Activated T-cell treated with anti-CD3 and anti-CD28 coated beads, Interleukin-2, amount 50 U/mL, for 72 hours (primary cell): ENCODE measurements at regions not wholly inside any gene's neighbourhood (a gene's known extent, or its start where the extent isn't known, plus 50 kb on each side); places are given as distances from the start of the nearest gene placed in this dataset.

ENCODE experiments used
- ATAC-seq, 2 donors: fragments of 150-1000 bp; cut with Tn5 transposase; replicated peaks in 1 of 2; 2 replicates each; pipeline ENCODE4 v1.10.0; 2021; ENCODE audit warnings: moderate library complexity in 2 of 2, mild to moderate bottlenecking in 1 of 2
- DNase-seq, 2 donors: peaks; one replicate each; pipeline ENCODE4 v3.0.0; 2021 to 2022; ENCODE audit warnings: mixed read lengths in 1 of 2
- H3K27ac Mint-ChIP-seq: one replicate; pipeline ENCODE4 v1.8.0; 2022; ENCODE audit warnings: mild to moderate bottlenecking, moderate library complexity, mixed read lengths
- H3K27me3 Mint-ChIP-seq: one replicate; pipeline ENCODE4 v1.8.0; 2022; ENCODE audit warnings: low read depth, mixed read lengths
- H3K36me3 Mint-ChIP-seq, 2 donors: one replicate each; pipeline ENCODE4 v1.8.0; 2022; ENCODE audit warnings: mixed read lengths in 2 of 2, mild to moderate bottlenecking in 1 of 2; ENCODE audit not compliant: insufficient read depth in 2 of 2
- H3K4me1 Mint-ChIP-seq: one replicate; pipeline ENCODE4 v1.8.0; 2022; ENCODE audit warnings: low read depth, mixed read lengths
- H3K4me3 Mint-ChIP-seq, 2 donors: one replicate each; pipeline ENCODE4 v1.8.0; 2022; ENCODE audit warnings: mild to moderate bottlenecking in 2 of 2, mixed read lengths in 2 of 2, moderate library complexity in 2 of 2
- H3K9me3 Mint-ChIP-seq, 2 donors: one replicate each; pipeline ENCODE4 v1.8.0; 2022; ENCODE audit warnings: mixed read lengths in 2 of 2

DNA sequence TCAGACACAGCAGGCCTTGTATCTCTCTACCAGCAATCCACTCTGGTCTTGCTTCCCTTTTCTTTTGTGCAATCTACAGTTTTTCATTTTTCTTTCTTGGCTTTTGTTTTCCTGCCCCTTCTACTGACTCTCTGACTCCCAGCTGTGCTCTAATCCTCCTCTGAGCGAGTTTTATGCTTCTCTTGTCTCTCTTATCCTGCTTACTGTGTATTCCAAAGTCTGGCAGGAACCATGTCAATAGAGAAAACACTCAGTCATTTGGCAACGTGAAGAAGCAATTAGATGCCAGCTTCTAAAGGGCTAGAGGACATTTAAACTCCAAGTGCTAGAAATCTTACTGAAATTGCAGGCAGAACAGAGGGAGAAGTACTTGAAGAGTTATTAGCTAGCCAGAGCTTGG is 984.6 kb upstream of the TENM3 start:
- ATAC-seq = no peak
- no peaks in the 10 kb centered on the region for H3K4me1 Mint-ChIP-seq
- H3K36me3 Mint-ChIP-seq = no peaks in the 10 kb centered on the region
- peaks cover 0 to 1% of the 10 kb centered on the region in 2 donors for H3K9me3 Mint-ChIP-seq
- H3K4me3 Mint-ChIP-seq = no peak overlapping the region
- H3K27me3 Mint-ChIP-seq = no peaks in the 10 kb centered on the region
- no peak overlapping the region for H3K27ac Mint-ChIP-seq
- no peak for DNase-seq

DNA sequence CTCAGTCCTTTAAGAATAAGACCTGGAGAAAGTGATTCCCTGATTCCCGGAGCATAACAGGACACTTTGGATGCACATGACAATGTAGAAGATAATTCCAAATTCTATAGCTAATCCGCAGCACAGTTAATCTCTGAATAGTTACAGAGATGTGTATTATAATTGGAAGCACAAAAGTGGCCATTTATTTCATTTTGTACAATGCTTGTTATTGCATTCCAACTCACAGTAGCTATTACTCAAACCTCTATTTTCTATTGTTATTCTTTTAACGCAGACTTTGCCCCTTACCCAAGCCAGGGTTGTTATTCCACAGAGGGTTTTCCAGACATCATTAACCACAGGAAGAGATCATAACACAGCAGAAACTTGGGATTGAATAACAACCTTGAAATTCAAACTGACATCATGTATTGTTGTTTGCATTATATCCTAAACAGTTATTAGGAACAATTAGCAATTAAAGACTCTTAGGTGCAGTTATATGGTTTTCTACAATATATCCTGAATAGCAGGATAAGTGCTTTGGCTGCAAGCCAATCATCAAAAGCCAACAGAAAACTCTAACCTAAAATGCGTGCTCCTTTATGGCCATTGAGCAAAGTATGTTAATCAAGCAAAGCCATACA is 984.0 kb upstream of the TENM3 start:
- ATAC-seq (no peak), DNase-seq (no peak)
- Mint-ChIP-seq H3K27me3 (no peaks in the 10 kb centered on the region), H3K9me3 (peaks cover 0 to 1% of the 10 kb centered on the region in 2 donors), H3K4me3 (no peak overlapping the region), H3K27ac (no peak overlapping the region), H3K4me1 (no peaks in the 10 kb centered on the region), H3K36me3 (no peaks in the 10 kb centered on the region)

DNA sequence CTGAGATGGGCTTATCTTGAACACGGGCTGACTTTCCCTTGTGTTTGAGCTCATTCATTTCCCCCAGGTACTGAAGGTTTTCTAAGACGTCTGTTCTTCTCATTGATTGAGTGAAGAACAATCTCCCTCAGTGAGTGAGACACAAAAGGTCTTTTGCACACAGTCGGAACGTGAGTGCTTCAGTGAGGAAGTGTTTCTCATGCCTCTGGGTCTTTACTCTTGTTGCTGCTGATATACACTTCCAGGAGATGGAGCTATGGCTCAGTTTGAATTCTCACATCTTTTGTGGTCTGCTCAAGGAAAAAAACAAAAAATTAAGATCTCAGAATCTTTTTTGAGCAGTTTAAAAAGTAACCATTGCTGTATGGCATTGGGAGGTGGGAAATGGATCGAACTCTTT is 981.9 kb upstream of the TENM3 start:
- ATAC-seq = no peak
- DNase-seq = no peak
- H3K27me3 Mint-ChIP-seq = no peaks in the 10 kb centered on the region
- no peaks in the 10 kb centered on the region for H3K4me1 Mint-ChIP-seq
- no peak overlapping the region for H3K27ac Mint-ChIP-seq
- H3K36me3 Mint-ChIP-seq = no peaks in the 10 kb centered on the region
- no peak overlapping the region for H3K4me3 Mint-ChIP-seq
- H3K9me3 Mint-ChIP-seq = peaks cover 1% of the 10 kb centered on the region in 2 donors

DNA sequence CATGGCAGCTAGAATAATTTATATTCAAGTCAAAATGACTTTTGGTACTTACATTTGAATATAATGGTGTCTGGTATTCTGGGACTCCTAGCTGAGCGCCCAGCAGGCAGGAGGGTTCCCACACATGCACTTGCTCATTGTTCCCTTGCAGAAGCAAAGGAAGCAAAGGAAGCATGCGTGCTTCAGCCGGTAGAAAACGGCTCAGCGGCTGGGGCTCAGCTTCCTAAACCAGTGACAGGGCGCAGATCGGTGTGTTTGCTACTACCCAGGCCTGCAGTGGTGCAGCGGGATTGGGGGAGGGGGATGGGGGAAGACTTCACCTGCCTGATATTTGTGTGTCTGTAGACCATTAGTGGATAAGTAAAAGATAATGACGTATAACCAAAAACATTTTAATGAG is 978.3 kb upstream of the TENM3 start:
- no peak for ATAC-seq
- DNase-seq = no peak
- peaks cover 0 to 4% of the 10 kb centered on the region in 2 donors for H3K9me3 Mint-ChIP-seq
- H3K36me3 Mint-ChIP-seq = no peaks in the 10 kb centered on the region
- no peak overlapping the region for H3K4me3 Mint-ChIP-seq
- H3K4me1 Mint-ChIP-seq = no peaks in the 10 kb centered on the region
- no peaks in the 10 kb centered on the region for H3K27me3 Mint-ChIP-seq
- no peak overlapping the region for H3K27ac Mint-ChIP-seq

DNA sequence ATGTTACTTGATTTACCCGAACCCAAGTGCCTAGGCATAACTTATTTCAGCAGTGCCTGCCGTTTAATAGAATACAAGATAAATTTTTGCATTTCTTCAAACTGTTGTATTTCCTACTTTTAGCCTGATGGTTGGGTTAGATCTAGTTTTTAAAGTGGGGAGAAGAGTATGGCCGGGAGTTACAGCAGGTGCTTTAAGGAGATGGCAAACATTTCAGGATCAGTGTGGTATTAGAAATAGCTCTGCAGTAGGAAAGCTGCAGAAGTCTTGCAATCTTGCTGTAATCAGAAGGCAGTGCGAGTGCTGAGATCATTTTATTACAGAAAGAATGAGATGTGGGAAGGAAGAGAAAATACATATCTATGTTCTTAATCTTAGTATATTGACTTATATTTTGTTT is 977.8 kb upstream of the TENM3 start:
- H3K27me3 Mint-ChIP-seq = no peaks in the 10 kb centered on the region
- no peaks in the 10 kb centered on the region for H3K4me1 Mint-ChIP-seq
- H3K27ac Mint-ChIP-seq = no peak overlapping the region
- H3K36me3 Mint-ChIP-seq = no peaks in the 10 kb centered on the region
- no peak for ATAC-seq
- H3K4me3 Mint-ChIP-seq = no peak overlapping the region
- no peak for DNase-seq
- peaks cover 0 to 4% of the 10 kb centered on the region in 2 donors for H3K9me3 Mint-ChIP-seq

DNA sequence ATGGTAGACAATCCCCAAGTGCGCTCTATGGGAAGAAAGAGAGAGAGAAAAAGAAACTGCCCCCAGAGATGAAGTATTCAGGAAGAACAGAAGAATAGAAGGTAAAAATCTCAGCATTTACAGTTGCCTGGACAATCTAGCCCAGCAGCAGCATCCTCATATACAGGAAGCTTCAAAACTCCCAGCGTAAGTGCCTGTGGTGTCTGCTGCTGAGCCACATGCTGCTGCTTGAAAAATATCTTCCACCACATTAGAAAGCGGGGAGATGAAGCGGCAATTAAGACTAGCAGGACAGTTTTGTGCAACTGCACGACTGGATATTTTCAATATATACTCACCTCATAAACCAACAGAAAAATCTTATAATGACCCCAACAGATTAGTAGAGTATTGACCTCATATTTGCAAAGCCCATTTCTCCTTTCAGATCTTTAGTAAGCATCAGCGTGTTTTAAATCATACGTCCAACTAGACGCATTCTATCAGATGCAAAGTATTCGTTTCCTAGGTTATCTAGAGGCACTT is 972.0 kb upstream of the TENM3 start:
- Mint-ChIP-seq H3K36me3 (no peaks in the 10 kb centered on the region), H3K9me3 (peaks cover 2% of the 10 kb centered on the region in 2 donors), H3K4me3 (no peak overlapping the region), H3K27ac (no peak overlapping the region), H3K27me3 (no peaks in the 10 kb centered on the region), H3K4me1 (no peaks in the 10 kb centered on the region)
- ATAC-seq (no peak), DNase-seq (no peak)

DNA sequence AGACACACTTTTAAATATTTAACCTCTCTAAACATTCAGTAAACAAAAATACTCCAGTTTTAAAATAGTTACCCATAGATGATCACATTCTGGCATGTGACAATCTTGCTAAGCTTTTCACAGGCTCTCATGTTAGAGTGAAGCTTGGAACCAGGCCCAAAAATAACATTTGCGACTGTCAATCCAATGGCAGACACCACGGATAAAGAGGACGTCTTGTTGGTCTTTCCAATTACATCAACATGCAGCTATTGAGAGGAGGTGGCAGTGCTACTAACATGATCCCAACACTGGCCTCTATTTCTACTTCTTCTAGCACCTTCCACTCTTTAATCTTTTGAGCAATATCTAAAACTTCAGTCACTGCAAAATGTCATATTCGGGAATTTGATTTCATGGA is 970.8 kb upstream of the TENM3 start:
- Mint-ChIP-seq H3K4me1 (no peaks in the 10 kb centered on the region), H3K9me3 (peaks cover 2 to 4% of the 10 kb centered on the region in 2 donors), H3K27me3 (no peaks in the 10 kb centered on the region), H3K4me3 (no peak overlapping the region), H3K36me3 (no peaks in the 10 kb centered on the region), H3K27ac (no peak overlapping the region)
- DNase-seq = no peak
- no peak for ATAC-seq

DNA sequence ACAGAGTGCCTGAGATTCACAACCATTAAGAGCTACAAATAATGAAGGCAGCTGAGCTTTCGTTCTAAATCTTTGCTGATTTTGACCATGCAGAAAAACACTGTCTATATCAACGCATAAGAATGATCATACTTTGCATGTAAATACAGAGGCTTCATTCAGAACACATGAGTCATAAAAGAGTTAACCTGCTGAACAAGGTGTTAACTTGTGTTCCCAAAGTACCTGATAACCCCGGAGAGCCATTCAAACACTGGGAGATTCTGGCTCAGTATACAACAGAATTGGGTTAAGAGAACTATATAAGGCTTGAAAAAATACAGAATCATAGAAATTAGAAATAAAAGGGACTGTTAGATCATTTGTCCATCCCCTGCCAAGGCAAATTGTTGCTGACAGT is 964.3 kb upstream of the TENM3 start:
- Mint-ChIP-seq H3K4me1 (no peaks in the 10 kb centered on the region), H3K9me3 (peaks cover 0 to 4% of the 10 kb centered on the region in 2 donors), H3K36me3 (no peaks in the 10 kb centered on the region), H3K27ac (no peak overlapping the region), H3K4me3 (no peak overlapping the region), H3K27me3 (no peaks in the 10 kb centered on the region)
- ATAC-seq (no peak), DNase-seq (no peak)

DNA sequence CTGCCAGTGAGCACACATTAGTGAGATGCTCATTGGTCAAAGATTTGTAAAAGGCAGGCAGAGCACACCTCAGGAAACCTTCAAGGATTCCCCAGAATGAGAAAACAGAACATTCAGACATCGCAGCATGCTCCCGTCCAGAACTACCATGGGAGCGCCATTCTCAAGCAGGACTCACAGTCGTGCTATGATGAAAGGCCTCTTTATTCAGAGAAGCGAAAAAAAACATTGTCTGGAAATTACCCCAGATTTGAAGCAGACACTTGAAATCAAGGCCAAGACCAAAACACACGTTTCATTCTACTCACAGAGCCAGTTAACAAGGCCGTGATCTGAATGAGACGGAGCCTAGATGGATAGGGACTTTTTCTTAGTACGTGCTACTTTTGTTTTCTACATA is 961.8 kb upstream of the TENM3 start:
- H3K36me3 Mint-ChIP-seq = no peaks in the 10 kb centered on the region
- no peaks in the 10 kb centered on the region for H3K4me1 Mint-ChIP-seq
- H3K4me3 Mint-ChIP-seq = no peak overlapping the region
- H3K9me3 Mint-ChIP-seq = peaks cover 0 to 4% of the 10 kb centered on the region in 2 donors
- ATAC-seq = no peak
- H3K27ac Mint-ChIP-seq = no peak overlapping the region
- no peaks in the 10 kb centered on the region for H3K27me3 Mint-ChIP-seq
- DNase-seq = no peak

DNA sequence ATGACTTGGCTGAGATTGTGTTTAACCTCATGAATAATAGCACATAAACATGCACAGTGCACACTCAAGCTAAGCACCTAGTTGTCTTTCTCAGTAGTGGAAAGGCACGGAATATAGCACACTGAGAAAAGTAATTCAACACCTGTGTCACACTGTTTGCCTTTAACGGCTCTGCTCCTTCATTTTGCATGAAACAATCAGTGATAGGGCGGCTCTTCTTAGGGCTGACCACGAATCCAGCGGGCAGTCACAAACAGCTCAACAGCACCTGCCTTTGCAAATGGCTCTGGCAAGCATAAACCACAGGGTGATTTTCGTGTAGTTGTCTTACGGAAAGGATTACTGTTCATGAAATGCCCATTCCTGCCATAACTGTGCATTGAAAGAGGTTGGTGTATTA is 954.0 kb upstream of the TENM3 start:
- Mint-ChIP-seq H3K9me3 (peaks cover 0 to 2% of the 10 kb centered on the region in 2 donors), H3K27me3 (no peaks in the 10 kb centered on the region), H3K4me1 (no peaks in the 10 kb centered on the region), H3K36me3 (no peaks in the 10 kb centered on the region), H3K27ac (no peak overlapping the region), H3K4me3 (no peak overlapping the region)
- no peak for DNase-seq
- ATAC-seq = no peak

DNA sequence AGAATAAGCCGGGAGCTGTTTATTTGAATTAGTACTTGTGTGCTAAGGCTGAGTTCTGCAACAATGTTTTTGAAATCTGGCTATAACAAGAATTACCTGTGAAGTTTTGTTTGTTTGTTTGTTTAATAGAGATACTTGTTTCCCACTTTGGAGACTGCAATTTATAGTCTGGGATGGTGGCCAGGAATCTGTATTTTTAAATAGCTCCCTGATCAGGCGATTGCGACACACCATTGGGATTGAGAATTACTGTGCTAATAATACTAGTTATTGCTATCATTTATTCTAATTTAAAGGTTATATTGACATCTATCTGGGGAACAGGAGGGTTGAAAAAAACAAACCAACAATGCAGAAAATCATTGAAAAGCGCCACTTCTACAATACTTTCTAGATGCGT is 951.6 kb upstream of the TENM3 start:
- Mint-ChIP-seq H3K4me3 (no peak overlapping the region), H3K9me3 (no peaks in the 10 kb centered on the region), H3K27me3 (no peaks in the 10 kb centered on the region), H3K4me1 (no peaks in the 10 kb centered on the region), H3K27ac (no peak overlapping the region), H3K36me3 (no peaks in the 10 kb centered on the region)
- no peak for ATAC-seq
- no peak for DNase-seq

DNA sequence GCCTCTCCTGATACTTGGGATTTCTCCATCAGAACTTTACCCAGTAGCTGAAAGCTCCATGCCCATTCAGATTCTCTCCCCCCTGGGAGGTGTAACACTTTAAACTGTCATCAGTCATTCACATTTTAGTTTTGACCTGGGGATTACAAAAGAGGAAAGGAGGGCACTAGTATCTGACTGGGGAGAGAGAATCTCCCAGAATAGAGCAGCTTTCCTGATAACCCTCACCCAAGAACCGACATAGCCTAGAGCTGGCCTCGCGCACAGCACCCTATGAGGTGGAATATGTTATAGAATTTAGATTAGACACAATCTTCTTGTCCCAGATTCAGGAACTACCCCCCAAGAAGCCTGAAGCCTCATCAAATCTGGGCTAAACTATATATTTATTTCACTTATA is 950.2 kb upstream of the TENM3 start:
- H3K27ac Mint-ChIP-seq = no peak overlapping the region
- H3K9me3 Mint-ChIP-seq = peaks cover 0 to 4% of the 10 kb centered on the region in 2 donors
- H3K4me1 Mint-ChIP-seq = no peaks in the 10 kb centered on the region
- H3K36me3 Mint-ChIP-seq = no peaks in the 10 kb centered on the region
- DNase-seq (no peak), ATAC-seq (no peak)
- H3K27me3 Mint-ChIP-seq = no peaks in the 10 kb centered on the region
- no peak overlapping the region for H3K4me3 Mint-ChIP-seq

DNA sequence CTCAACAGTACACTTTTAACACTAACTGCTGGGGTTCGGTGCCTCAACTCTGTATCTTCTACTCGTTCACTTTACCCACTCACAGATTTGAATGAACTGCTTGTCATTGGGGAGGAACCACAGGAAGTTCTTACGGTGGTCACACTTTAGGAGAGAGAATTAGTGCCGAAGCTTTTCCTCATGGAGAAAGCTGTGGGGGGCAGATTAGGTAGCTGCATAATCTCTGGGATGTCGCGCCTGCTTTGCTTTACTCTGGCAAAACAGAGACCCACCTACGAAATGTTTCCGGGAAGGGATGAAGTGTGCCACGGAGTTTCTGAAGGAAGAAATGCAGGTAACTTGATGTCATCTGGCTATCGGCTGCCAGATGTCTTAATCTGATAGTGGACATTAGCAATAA is 949.7 kb upstream of the TENM3 start:
- DNase-seq (no peak), ATAC-seq (no peak)
- Mint-ChIP-seq H3K4me1 (no peaks in the 10 kb centered on the region), H3K36me3 (no peaks in the 10 kb centered on the region), H3K27me3 (no peaks in the 10 kb centered on the region), H3K4me3 (no peak overlapping the region), H3K27ac (no peak overlapping the region), H3K9me3 (peaks cover 0 to 4% of the 10 kb centered on the region in 2 donors)

DNA sequence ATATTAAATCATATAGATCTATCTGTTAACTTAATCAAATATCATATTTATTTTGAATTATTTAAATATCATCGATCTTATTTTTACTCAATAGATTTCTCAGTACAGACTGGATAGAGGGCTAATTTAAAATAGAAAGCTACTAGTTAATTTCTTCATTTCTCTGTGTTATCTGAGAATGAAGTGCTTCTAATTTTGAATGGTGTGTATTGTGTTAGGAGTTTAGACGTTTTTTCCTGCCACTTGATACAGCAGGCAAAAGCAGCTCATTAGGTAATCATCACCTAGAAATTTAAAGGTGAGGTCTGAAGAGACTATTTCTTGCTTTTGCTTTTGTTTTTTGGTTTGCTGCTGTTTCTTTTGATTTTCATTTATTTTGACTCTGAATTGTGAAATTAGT is 948.8 kb upstream of the TENM3 start:
- no peaks in the 10 kb centered on the region for H3K27me3 Mint-ChIP-seq
- ATAC-seq (no peak), DNase-seq (no peak)
- no peaks in the 10 kb centered on the region for H3K36me3 Mint-ChIP-seq
- H3K4me3 Mint-ChIP-seq = no peak overlapping the region
- no peak overlapping the region for H3K27ac Mint-ChIP-seq
- H3K4me1 Mint-ChIP-seq = no peaks in the 10 kb centered on the region
- peaks cover 0 to 4% of the 10 kb centered on the region in 2 donors for H3K9me3 Mint-ChIP-seq
